CD4-positive, alpha-beta T cell treated with Interleukin-6 for 4 hours (primary cell): ENCODE measurements at regions not wholly inside any gene's neighbourhood (a gene's known extent, or its start where the extent isn't known, plus 50 kb on each side); places are given as distances from the start of the nearest gene placed in this dataset.
"Not testable (repeated sequence)": the region's sequence is repeated elsewhere in the genome, so short reads cannot be mapped to it uniquely, and the experiment has no call there.

ENCODE experiments used
- DNase-seq: peaks from one replicate; pipeline ENCODE4 v3.0.0-alpha.2; 2020; ENCODE audit warnings: mixed read lengths

DNA sequence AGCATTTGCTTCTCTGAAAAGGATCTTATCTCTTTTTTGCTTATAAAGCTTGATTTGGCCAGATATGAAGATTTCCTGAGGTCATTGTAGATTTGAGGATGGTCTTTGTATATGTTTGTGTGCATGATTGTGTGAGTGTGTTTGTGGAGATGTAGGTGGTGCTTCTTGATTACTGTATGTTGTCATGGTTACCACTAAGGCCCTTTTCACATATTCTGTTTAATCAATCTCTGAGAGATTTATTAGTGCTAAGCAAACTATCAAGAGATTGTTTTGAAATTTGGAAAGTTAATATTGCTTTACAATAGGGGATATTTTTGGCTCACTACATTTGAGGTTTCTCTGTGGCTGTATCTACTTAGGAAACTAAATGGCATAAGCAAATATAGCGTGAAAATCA, 191.7 kb downstream of the S1PR1 start:
- no peak for DNase-seq

DNA sequence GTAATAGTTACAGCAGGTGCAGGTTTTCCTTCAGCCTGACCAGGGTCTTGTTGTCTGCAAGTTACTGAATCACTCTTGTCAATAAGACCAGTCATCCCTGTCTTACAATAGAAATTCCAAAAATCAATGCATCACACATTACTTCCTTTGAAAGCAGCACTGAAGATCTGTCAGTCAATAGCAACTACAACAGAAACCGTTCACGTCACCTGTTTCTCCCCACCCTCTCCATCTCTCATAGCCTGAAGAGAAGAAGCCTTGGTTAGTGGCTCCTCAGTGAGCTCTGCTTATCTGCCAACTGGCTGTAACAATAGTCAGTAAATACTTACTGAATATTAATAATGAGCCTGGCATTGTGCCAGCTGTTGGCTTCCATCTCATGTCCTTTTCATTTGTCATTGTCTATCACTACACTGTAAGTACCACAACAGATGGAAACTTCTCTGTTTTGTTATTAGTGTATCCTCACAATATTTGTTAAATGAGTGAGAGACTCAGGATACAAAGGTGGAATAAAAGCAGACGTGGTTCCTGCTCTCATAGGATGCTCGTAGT, 195.2 kb downstream of the S1PR1 start:
- DNase-seq, result no peak

DNA sequence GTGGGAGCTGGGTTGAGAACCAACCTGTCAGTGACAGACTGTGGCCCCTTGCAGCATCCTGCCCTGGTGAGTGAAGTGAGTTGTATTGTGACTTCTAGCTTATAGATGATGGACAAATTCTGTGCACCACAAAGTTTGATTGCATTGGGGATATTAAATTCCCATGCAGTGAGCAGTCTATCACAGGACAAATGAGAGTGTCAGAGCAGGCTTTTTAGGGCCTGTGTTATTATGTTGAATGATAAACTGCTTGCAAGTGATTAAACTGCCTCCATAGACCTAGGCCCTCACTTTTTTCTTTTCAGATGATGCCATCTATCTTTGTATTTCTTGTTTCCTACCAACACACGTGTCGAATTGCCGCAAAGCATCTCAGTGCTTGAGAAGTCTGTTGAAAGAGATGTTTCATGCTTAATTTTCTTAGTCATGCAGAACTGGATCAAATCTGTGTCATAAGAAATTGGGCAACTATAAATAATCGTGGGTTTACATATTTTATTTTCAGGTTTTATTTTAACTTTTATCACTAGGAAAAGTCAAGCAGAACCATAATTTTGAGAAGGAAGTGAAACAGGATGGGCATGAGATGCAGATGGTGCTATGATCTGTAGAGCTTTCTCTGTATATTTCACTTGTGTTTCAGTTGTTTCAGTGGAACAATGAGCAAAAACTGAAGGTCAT, 199.2 kb downstream of the S1PR1 start:
- no peak for DNase-seq

DNA sequence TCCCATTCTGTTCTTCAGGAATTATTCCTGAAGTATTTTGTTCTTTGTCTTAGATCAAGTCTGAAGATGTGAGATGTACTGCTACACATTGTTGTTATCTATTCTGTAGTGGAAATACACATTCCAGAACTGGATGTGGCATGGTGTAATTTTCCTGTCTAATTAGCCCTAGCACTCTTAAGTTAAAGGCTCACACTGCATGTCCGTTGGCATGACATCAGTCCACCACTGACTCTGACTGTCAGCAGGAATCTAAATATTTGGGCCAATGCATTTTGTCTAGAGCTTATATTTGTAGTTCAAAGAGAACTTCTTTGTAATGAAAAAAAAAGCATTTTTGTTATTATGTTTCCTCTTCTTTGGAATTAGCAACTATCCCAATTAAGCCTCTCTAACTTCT, 201.0 kb downstream of the S1PR1 start:
- no peak for DNase-seq

DNA sequence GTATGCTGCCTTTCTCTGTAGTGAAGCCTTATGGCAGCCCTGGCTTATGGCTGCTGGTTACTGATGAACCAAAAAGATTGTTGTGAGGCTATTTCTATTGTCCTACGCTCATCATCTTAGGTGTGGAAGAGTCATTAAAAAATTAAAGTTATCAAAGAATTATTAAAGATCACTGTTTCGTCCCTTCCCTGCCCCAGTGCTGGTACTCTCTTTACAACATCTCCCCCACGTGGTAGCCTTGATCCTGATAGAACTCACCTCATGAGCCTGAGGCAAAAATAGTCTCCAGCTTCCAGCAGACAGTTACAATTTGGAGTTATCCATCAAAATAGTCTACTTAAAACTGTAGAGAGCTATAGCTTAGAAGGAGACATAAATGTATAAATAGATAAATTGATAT, 201.5 kb downstream of the S1PR1 start:
- DNase-seq, result peak; percentile 4

DNA sequence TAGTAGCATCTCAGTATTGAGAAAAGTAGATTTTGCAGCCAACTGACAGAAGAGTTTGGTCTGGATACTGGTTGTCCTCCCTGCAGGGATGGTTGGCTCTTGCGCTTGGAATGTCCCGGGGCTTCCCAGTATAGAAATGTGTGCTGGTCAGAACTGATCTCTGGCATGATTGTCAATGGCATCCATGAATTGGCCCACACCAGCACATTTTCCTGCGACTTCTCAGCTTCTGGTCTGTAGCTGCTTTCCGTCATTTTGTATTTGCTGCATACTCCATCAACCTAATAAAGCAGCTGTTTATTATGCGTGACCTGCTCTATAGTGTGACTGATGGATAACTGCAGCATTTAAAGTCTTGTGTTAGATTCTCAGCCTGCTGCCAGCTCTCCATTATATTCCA, 203.7 kb downstream of the S1PR1 start:
- no peak for DNase-seq

DNA sequence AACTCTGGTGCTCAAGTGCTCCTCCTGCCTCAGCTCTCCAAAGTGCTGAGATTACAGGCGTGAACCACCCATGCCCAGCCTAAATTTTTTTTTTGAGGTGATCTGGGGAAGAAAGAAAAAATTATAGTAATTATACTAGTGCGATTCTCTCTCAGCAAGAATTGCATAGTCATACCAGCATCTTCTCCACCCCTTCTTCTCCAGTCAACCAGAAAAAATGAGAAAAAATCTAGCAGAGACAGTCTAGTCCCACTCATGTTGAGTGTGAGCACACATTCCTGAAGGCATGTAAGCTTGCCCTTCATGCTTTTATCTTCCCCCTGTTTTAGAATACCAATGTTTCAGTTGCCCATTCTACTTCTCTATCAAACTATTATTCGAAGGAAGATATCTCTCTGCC, 207.6 kb downstream of the S1PR1 start:
- DNase-seq, result no peak

DNA sequence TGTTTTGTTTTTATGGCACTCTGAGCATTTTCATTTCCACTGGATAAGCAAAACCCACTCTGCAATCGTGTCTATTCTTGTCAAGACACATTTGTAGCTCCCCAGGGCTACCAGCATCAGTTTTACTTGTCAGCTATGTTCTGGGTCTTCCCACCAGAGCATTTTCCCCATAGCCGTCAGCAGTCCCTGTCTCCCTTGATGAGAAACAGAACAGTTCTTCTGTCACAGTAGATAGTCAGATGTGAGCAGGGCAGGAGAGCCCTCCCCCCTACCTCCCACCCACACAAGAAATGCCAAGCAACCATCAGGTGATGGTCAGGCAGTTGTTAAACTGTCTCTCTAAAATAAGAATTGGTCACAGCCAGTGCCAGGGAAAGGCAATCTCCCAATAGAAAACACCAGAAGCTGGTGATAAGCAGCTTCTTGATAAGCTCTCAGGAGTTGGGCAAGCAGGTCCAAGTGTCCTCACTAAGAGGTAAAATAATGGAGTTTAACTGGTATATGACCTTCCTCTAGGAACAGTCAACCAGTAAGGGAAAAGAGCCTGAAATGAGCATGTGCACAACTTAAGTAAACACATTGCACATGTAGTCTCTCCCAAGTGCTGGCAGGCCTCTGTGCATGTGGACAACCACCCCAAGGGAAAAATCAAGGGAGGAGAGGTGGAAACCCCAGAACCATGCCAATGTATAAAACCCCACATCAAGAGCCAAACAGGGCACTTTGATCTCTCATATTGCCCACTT, 208.2 kb downstream of the S1PR1 start:
- DNase-seq, result no peak

DNA sequence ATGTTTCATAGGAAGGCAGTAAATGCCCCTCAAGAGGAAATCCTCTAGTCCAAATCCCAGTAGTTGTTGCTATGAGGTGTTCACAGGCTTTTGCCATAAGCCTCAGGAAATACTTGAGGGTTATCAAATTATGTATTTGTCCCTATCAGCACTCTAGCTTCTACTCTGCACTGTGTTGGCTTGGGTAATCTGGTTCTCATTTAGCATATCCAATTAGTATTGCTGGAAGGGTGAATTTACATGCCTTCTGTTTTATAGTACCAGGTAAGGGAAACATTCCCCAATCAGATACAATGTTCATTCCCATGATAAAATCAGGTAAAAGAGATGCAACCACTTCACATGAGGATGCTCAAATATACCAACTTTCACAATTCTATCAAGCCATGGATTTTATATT, 211.2 kb downstream of the S1PR1 start:
- no peak for DNase-seq

DNA sequence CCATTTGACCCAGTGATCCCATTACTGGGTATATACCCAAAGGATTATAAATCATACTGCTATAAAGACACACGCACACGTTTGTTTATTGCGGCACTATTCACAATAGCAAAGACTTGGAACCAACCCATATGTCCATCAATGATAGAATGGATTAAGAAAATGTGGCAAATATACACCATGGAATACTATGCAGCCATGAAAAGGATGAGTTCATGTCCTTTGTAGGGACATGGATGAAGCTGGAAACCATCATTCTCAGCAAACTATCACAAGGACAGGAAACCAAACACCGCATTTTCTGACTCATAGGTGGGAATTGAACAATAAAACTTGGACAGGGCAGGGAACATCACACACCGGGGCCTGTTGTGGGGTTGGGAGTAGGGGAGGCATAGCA, 213.9 kb downstream of the S1PR1 start:
- DNase-seq, result not testable (repeated sequence)

DNA sequence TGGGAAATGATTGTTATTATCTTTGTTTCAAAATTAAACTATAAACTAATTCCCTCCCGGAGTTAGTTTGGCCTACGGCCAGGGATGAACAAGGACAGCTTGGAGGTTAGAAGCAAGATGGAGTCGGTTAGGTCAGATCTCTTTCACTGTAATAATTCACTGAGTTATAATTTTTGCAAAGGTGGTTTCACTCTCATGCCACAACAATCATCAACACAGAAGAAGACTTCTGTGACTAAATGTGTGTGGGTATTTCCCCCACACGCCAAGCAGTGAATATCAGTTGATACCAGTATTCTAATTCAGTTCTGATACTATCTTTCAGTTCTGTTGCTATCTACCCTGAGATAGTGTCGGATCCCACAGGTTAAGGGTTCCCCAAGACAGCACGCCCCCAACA, 215.1 kb downstream of the S1PR1 start:
- no peak for DNase-seq

DNA sequence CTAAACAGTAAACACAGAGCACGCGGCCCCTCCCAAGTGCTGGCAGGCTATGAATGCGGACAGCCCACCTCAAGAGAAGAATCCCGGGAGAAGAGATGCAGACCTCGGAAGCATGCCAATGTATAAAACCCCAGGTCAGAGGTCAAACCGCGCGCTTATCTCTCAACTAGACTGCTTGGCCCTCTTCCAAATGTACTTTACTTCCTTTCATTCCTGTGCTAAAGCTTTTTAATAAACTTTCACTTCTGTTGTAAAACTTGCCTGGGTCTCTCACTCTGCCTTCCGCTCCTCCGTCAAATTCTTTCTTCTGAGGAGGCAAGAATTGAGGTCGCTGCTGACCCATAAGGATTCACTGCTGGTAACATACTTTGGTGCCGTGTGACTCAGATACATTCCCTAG, 216.0 kb downstream of the S1PR1 start:
- DNase-seq, result no peak

DNA sequence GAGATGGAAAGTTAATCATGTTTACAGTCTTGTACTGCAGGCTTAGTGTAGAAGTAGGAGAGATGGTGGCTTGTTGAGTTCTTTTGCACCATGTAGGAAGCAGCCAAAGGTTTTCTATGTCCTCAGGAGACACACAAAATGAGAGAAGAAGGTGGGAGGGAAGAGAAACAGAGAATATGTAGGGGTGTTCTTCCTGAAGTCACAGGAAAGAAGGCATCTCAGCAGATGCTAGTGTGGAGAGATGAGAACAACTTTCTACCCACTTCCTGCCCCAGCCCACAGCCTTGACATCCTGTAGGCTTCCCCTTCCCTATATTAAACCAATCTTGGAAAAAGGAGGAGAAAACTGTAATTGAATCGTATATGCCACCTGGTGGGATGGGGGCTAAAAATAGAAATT, 217.0 kb downstream of the S1PR1 start:
- peak; percentile 4 for DNase-seq

DNA sequence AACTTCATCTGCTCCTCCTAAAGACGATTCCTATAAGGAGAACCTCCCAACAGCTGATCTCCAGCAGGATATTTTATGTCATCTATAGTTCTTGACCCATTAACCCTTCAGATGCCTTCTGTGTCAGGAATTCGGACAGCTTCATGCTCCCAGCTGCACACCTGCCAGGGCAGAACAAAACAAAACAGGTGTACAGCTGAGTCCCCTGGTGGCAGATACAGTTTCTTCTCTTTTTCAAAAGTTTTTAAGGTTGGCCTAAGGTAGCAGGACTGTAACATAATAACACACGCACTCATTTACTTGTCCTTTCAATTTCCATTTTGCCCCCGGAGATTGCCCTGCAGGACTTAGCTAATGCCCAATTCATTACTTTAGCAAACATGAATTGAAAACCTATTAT, 218.3 kb downstream of the S1PR1 start:
- no peak for DNase-seq

DNA sequence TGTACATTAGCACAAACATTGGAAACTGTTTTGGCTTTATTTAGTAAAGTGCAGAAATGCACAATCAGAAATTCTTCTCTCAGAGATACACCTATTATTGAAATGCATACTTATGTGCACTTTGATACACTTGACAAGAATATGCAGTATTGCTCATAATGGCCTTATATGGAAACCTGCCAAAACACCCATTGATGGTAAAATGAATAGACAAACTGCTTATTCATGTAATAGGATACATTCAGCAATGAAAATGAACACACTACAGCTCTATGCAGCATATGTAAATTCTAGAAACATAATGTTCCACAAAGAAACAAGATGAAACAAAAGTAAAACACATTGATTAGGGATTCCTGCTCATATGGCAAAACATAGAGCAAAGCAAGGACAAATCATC, 223.9 kb downstream of the S1PR1 start:
- no peak for DNase-seq

DNA sequence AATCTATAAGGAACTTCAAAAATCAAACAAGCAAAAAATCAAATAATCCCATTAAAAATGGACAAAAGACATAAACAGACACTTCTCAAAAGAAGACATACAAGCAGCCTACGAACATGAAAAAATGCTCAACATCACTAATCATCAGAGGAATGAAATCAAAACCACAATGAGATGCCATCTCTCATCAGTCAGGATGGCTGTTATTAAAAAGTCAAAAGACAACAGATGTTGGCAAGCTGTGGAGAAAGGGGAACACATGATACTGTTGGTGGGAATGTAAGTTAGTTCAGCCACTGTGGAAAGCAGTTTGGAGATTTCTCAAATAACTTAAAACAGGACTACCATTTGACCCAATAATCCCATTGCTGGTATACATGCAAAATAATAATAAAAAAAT, 226.4 kb downstream of the S1PR1 start:
- no peak for DNase-seq

DNA sequence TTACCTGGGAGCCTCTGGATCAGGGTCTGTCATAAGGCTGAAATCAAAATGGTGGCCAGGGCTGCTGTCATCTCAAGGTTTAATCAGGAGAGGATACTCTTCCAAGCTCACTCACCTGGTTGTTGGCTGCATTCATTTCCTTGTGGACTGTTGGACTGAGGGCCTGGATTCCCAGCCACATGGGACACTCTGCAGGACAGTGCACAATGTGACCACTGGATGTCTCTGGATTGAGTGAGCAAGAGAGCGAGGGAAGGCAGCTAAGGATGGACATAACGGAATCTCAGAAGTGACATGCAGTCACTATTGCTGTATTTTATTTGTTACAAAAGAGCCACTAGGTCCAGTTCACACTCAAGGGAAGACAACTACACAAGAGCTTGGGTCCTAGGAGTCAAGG, 229.1 kb downstream of the S1PR1 start:
- no peak for DNase-seq

DNA sequence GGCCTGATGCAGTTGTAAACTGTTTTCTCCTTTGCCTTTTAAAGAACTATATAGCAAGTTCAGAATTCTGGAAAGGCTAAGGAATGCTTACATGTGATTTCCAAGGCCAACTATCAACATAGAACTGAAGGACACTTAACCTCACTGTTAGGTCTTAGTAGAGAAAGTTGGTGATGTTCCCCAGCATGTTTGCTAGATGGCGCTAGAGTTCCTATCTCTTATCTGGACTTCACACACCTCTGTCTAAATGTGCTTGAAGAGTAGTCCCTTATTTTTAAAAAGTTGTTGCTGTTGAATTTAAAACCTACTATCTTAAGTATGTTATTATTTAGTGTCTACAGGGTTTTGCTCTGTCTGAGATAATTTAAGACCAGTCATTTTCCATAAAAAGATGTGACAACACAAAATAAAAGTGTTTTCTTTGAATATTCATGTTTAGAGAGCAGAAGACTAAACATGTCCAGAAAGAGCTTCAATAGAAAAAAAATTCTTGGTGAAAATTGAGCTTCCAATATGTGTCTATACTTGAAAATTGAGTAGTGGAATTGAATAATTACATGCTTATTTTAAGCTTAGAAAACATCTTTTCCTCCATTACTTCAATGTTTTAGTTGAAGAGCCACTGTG, 237.3 kb downstream of the S1PR1 start:
- DNase-seq, result no peak

DNA sequence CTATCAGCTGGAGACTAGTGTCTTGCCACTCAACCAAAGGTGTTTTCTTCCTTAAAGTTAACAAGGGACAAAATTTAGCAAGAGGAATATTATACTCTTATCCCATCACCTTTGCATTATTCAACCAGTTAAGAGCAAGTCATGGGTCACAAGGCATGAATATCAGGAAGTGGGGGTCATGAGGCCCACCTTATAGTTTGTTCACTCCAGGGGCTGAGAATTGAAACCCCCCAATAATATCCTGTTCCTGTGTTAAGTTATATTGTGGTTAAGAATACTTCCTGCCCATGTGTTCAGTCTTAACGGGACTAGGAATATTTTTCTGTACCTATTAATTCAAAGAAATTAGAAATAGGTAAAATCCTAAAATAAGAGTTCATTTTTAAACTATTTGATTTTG, 239.7 kb downstream of the S1PR1 start:
- DNase-seq, result no peak

DNA sequence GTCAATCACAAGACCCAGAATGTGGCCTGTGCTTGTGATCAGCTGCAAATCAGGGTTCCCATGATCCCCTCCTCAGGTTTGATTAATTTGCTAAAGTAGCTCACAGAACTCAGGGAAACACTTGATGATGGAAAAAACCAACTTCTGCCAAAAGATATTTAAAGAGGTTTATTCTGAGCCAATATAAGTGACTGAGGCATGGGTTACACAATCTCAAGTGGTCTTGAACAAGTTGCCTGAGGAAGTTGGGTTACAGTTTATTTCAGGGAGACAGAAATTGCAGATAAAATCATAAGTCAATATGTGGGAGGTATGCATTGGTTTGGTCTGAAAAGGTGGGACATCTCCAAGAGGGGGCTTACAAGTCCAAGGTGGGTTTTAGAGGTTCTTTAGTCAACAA, 243.1 kb downstream of the S1PR1 start:
- DNase-seq, result no peak

DNA sequence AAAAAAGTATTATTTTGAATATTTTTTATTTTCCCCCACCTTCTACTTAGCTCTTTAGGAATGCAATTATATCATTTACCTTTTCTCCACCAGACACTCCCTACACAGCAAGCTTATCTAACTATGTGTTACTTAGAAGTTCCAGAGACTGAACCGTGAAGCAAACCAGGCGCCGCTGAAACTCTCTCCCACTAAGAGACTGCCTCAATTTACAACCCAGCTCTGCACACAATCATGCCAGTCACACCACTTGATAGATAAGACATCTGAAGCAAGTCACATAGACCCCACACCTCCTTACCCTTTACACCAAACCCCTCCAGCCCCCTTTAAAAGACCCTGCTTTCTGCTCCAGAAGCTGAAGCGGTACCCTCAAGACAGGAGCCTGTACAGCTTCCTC, 245.5 kb downstream of the S1PR1 start:
- no peak for DNase-seq

DNA sequence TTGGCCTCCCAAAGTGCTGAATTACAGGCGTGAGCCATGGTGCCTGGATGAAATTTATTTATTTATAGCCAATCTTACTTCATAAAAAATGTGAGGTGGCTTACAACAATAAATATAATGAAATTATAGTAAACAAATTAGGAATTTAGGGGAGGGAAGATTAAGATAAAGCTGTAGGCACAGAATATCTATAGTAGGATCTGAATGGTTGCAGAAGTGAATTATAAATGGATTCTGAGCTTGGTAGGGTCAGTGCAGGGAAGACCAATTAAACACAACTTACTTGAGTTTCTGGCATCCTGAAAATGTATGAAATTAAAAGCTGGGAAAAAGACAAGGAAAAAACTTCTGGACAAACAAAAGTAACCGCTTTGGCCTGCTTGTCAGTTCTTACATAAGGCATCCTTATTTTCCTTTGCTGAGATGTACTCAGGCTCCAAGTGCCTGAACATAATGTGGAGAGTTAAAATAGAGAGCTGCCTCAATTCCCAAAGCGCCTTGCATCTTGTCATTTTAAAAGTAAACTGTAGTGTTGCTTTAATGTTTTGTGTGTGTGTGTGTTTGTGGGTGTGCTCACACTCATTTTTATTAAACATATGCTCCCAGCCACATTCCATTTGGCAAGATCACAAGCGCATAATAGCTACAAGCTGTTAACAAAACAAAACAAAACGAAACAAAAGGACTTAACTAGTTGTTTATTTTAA, 247.3 kb downstream of the S1PR1 start:
- no peak for DNase-seq

DNA sequence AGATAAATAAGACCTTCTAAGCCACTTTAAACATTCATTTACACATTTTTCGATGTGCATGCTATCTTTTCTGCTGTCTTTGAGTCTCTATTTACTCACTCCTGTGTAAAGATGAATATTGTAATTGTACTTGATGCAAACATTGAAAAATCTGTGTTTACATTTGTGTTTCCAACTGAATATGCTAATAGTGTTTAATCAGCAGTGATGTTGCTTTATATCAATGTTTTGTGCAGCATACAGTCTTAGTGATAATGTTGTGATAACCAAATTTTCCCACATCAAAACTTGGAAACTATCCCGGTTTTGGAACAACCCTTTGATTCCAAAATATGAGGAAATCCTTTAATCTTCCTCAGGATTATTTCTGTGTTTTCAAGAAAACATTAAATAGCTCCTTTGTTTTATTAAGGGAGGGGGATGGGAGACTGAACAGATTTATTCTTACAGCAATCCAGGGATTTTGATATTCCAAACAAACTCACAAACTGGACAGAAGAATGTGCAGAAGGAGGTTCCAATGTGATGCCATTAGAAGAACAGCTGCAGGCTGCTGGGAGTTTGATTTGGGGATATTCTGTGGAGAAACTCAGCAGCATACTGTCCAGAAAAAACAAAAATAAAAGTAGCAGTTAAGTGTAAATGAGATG, 248.0 kb downstream of the S1PR1 start:
- DNase-seq, result no peak
